Retinal pigment epithelial cell (primary cell): ENCODE measurements at regions not wholly inside any gene's neighbourhood (a gene's known extent, or its start where the extent isn't known, plus 50 kb on each side); places are given as distances from the start of the nearest gene placed in this dataset.

ENCODE experiments used
- DNase-seq: peaks from one replicate; pipeline ENCODE4 v3.0.0-alpha.2; 2010; ENCODE audit warnings: low read depth
- H3K4me3 ChIP-seq: 2 replicates; pipeline ENCODE4 v1.5.1; 2011; ENCODE audit warnings: mild to moderate bottlenecking, low read length, control low read depth, moderate library complexity
- CTCF ChIP-seq: conservative IDR thresholded peaks from 2 replicates; pipeline ENCODE4 v1.5.1; 2011; ENCODE audit warnings: low read depth, low read length, control low read depth, inconsistent platforms

GRCh38 chr12:125222876-125223275 is 157.6 kb downstream of the AACS start:
- DNase-seq = no peak
- TF ChIP-seq CTCF = no peak
- H3K4me3 ChIP-seq = no peak overlapping the region

- no peak overlapping the region for H3K4me3 ChIP-seq
- no peak for DNase-seq
- TF ChIP-seq CTCF = no peak
These were observed 160.4 kb downstream of the AACS start for GRCh38 chr12:125225641-125226040.

GRCh38 chr12:125228519-125229260 is 163.5 kb downstream of the AACS start:
- no peak for TF ChIP-seq CTCF
- no peak overlapping the region for H3K4me3 ChIP-seq
- no peak for DNase-seq

- no peak overlapping the region for H3K4me3 ChIP-seq
- TF ChIP-seq CTCF = no peak
- DNase-seq = no peak
These were observed 164.8 kb downstream of the AACS start for GRCh38 chr12:125229878-125230530.

- DNase-seq = no peak
- no peak overlapping the region for H3K4me3 ChIP-seq
- TF ChIP-seq CTCF = no peak
These were observed 168.1 kb downstream of the AACS start for GRCh38 chr12:125233319-125233718.

- no peak for DNase-seq
- no peak for TF ChIP-seq CTCF
- H3K4me3 ChIP-seq = no peak overlapping the region
These were observed 174.3 kb downstream of the AACS start for GRCh38 chr12:125239563-125239962.

- DNase-seq = no peak
- TF ChIP-seq CTCF = no peak
- no peak overlapping the region for H3K4me3 ChIP-seq
These were observed 175.5 kb downstream of the AACS start for GRCh38 chr12:125240717-125241116.
